ENCODE measurements at regions not wholly inside any gene's neighbourhood (a gene's known extent, or its start where the extent isn't known, plus 50 kb on each side); places are given as distances from the start of the nearest gene placed in this dataset.

- TF ChIP-seq CTCF (IDR thresholded peaks at IDR 0.05), result no peak
- TF ChIP-seq POLR2A (IDR thresholded peaks at IDR 0.05), result no peak
These were observed 216.3 kb downstream of the ESM1 start for GRCh38 chr5:54769072-54769471.

Data from lower leg skin (tissue), 3 donors.